ENCODE measurements at regions not wholly inside any gene's neighbourhood (a gene's known extent, or its start where the extent isn't known, plus 50 kb on each side); places are given as distances from the start of the nearest gene placed in this dataset.

DNA sequence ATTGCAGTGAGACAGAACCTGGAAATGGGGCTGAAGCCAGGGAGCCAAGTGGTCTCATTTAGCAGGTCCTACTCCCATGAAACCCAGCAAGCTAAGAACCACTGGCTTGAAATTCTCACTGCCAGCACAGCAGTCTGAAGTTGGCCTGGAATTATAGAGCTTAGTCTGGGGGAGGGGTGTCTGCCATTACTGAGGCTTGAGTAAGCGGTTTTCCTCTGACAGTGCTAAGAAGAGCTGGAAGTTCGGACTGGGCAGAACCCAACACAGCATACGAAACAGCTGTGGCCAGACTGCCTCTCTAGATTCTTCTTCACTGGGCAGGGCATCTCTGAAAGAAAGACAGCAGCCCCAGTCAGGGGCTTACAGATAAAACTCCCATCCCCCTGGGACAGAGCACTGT lies 305.7 kb upstream of the SETBP1 start:
- no peak for DNase-seq (ENCODE audit: extremely low read depth in 1 of 2, low read depth in 1 of 2)

- no peak for DNase-seq (ENCODE audit: extremely low read depth in 1 of 2, low read depth in 1 of 2)
These were observed 294.3 kb upstream of the SETBP1 start for GRCh38 chr18:44386401-44386800.

GRCh38 chr18:44388329-44388728 lies 292.4 kb upstream of the SETBP1 start:
- DNase-seq (ENCODE audit: extremely low read depth in 1 of 2, low read depth in 1 of 2), result no peak

- DNase-seq (ENCODE audit: extremely low read depth in 1 of 2, low read depth in 1 of 2), result no peak
These were observed 287.8 kb upstream of the SETBP1 start for GRCh38 chr18:44392933-44393332.

DNA sequence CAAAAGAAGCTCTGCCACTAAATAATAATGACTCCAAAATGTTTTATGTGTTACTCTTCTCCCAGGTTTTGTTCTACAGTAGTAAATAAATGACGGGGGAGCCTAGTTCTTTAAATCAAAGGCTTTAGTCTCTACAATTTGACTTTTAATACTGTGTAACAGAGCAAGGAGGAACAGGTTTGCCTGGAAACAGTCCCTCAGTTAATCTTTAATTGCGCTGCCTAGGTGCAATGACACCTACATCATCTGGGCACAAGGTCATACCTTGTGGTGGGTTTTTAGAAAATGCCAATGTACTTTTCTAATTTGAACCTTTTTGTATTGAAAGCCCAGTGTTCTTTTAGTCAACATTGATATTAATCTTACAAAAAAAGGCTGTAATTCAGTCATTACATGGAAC lies 287.3 kb upstream of the SETBP1 start:
- DNase-seq (ENCODE audit: extremely low read depth in 1 of 2, low read depth in 1 of 2), result no peak

DNA sequence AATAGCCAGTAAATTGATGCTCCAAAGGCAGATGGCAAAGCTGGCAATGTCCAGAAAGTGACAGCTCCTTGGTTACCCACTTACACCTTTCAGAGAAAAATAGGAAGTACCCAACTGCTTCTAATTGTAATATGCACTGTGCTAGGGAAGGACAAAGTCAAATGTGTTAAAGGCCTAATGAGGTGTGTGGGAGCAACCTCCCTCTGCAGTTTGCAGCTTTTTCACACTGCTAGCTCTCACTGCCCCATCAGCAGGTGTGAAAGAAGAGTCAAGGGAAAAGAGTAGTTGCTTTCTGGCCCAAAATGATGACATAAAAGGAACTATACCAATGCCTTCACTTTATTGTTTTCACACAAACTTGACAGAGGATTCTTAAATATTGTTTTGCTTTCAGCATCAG lies 284.1 kb upstream of the SETBP1 start:
- DNase-seq (ENCODE audit: extremely low read depth in 1 of 2, low read depth in 1 of 2), result no peak

- DNase-seq (ENCODE audit: extremely low read depth in 1 of 2, low read depth in 1 of 2), result no peak
These were observed 271.6 kb upstream of the SETBP1 start for GRCh38 chr18:44409071-44409470.

- no peak for DNase-seq (ENCODE audit: extremely low read depth in 1 of 2, low read depth in 1 of 2)
These were observed 271.2 kb upstream of the SETBP1 start for GRCh38 chr18:44409515-44409914.

DNA sequence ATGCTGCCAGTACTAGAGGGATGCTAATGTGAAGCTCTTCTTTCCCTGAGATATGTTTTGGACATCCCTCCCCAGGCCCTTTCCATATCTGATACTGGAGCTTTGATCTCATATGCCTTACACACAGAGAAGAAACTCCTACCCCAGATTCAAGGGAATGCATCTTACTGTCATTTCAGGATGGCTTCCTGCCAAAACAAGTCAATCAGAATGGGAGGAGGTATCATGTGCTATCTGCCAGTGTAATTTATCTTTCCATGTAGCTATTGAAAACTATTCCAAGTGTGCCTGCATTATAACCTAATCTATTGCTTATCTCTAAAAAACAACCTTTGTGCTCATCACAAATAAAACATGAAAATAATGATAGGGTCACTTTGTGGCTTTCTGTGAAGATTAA lies 269.9 kb upstream of the SETBP1 start:
- DNase-seq (ENCODE audit: extremely low read depth in 1 of 2, low read depth in 1 of 2), result no peak

- DNase-seq (ENCODE audit: extremely low read depth in 1 of 2, low read depth in 1 of 2), result no peak
These were observed 269.3 kb upstream of the SETBP1 start for GRCh38 chr18:44411262-44411905.

DNA sequence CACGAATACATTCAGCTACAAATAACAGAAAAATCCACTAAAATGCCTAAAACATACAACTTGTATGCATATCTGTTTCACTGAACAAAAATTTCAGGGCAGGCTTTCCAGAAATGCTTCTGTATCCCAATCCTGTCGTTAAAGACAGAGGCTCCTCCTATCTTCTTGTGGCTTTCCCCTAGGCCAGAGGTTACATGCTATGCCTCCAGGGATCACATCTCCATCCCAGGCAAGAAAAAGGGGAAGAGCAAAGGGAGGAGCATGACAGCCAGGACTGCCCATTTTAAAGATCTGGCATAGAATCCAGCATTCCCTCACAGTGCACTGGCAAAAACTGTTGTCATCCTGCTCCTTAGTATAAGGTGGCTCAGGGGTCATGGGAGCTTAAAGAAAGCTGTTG lies 268.7 kb upstream of the SETBP1 start:
- no peak for DNase-seq (ENCODE audit: extremely low read depth in 1 of 2, low read depth in 1 of 2)

- no peak for DNase-seq (ENCODE audit: extremely low read depth in 1 of 2, low read depth in 1 of 2)
These were observed 256.7 kb upstream of the SETBP1 start for GRCh38 chr18:44423814-44424644.

DNA sequence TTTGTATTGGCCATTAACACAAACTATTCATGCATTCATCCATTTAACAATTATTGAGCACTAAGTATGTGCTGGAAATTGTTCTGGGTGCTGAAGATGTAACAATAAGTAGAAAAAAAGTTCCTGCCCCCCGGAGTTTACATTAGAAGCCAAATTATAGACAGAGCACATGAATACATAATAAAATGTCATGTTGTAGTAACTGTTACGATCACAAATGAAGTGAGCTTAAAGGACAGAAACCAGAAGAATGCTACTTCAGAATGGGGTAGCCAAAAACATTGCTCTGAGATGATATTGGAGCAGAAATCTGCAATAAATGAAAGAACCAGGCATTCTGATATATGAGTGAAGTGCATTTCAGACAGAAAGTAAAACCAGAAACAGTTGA lies 256.0 kb upstream of the SETBP1 start:
- no peak for DNase-seq (ENCODE audit: extremely low read depth in 1 of 2, low read depth in 1 of 2)

DNA sequence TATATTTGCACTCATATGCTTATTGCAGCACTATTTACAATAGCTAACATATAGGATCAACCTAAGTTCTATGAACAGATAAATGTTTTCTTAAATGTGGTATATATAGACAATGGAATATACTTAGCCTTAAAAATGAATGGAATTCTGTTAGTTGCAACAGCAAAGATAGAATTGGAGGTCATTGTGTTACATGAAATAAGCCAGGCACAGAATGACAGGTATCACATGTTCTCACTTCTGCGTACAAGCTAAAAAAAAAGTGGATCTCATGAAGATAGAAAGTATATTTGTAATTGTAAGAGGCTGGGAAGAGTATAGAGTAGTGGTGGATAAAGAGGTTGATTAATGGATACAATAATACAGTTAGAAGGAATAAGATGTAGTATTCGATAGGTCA lies 255.5 kb upstream of the SETBP1 start:
- no peak for DNase-seq (ENCODE audit: extremely low read depth in 1 of 2, low read depth in 1 of 2)

- no peak for DNase-seq (ENCODE audit: extremely low read depth in 1 of 2, low read depth in 1 of 2)
These were observed 243.1 kb upstream of the SETBP1 start for GRCh38 chr18:44437603-44438002.

GRCh38 chr18:44450226-44450625 lies 230.5 kb upstream of the SETBP1 start:
- no peak for DNase-seq (ENCODE audit: extremely low read depth in 1 of 2, low read depth in 1 of 2)

- DNase-seq (ENCODE audit: extremely low read depth in 1 of 2, low read depth in 1 of 2), result no peak
These were observed 228.3 kb upstream of the SETBP1 start for GRCh38 chr18:44452346-44452745.

DNA sequence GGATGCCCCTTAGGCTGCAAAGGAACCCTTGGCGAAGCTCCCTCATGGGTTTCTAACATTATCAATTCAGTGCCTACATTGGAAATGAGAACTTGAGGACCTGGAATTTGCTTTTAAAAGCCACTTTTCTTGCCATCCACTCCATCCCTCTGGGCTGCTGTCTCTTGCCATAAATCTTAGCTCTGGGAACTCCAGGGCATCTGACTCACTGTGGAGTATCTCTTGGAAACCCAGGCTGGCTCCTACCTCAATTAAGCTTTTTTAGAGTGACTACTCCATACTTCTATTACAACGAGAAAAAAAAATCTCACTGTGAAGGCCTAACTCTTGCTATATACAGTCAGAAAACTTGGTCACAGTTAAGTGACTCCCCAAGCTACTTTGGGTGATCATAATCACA lies 227.2 kb upstream of the SETBP1 start:
- DNase-seq (ENCODE audit: extremely low read depth in 1 of 2, low read depth in 1 of 2), result no peak

DNA sequence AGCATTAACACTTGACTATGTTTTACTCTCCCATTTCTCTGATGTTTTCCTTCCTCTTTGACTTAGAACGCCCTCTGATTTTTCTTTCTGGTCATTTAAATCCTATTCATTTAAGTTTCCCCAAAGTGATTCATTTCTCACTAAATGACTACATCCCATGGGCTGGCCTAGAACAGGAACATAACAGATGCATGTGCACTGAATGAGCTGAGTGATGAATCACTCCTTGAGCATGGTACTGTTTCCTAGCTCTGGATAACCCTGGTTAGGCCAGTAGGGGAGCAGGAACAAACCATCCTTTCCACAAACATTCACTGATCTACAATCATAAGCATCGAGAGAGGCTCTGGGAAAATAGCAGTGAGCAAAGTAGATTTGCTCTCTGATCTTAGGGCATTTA lies 221.9 kb upstream of the SETBP1 start:
- DNase-seq (ENCODE audit: extremely low read depth in 1 of 2, low read depth in 1 of 2), result no peak

DNA sequence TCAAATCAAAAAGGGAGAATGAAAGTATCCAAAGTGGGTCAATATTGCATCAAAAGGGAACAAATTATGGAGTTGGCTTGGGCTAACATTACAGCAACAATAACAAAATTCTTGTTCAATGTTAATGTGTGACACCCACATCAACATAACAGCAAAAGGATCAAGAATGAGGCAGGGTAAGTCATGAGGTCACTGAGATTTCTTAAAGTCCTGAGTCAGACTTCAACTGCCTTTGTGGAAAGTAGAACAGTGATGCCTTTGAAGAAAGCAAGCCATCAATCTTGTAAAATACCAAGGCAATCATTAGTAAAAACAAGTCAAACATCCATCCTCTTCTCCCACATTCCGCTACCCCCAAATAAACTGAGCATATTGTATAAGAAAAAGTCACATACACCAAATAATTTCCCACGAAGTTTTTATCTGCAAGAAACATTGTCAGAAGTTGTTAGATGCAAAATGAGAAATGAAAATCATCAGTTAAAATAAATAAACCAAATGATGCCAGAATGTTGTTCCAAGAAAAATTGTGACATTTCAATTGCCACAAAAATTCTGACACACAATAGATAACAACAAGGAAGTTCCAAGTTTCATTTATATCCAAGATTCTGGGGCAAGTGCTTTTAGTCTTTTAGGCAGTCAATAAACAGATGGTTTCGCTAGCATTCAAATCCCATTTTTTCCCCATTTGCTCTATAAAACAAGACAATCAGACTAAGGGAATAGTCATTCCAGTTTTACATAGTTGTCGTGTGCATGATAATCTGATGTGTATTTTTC lies 216.1 kb upstream of the SETBP1 start:
- no peak for DNase-seq (ENCODE audit: extremely low read depth in 1 of 2, low read depth in 1 of 2)

GRCh38 chr18:44465381-44465841 lies 215.3 kb upstream of the SETBP1 start:
- DNase-seq (ENCODE audit: extremely low read depth in 1 of 2, low read depth in 1 of 2), result no peak

GRCh38 chr18:44466997-44467396 lies 213.7 kb upstream of the SETBP1 start:
- DNase-seq (ENCODE audit: extremely low read depth in 1 of 2, low read depth in 1 of 2), result no peak

Measured in activated CD8-positive, alpha-beta memory T cell treated with anti-CD3 and anti-CD28 coated beads for 1 hour (primary cell).